ENCODE measurements at regions not wholly inside any gene's neighbourhood (a gene's known extent, or its start where the extent isn't known, plus 50 kb on each side); places are given as distances from the start of the nearest gene placed in this dataset.

DNA sequence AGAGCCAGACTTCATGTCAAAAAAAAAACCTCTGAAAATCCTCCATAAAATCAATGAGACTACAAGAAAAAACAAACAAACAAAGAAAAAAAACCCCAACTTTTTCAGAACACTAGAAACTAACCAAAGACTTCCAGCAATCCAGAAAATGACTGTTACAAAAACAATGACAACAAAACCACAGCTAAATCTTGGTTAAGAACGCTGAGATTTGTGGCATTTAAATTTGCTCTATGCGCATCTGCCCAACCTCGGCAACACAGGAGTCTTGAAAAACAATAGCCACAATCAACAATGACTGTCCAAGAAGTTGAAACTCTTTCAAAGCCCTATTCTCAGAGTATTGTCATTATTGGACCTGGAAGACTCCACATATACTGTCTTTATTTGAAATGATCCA lies 402.4 kb downstream of the ZFHX3 start:
- TF ChIP-seq EP300 (IDR thresholded peaks at IDR 0.05) (no peak), POLR2A (IDR thresholded peaks at IDR 0.05) (no peak)
- TF ChIP-seq, protein P1, sequence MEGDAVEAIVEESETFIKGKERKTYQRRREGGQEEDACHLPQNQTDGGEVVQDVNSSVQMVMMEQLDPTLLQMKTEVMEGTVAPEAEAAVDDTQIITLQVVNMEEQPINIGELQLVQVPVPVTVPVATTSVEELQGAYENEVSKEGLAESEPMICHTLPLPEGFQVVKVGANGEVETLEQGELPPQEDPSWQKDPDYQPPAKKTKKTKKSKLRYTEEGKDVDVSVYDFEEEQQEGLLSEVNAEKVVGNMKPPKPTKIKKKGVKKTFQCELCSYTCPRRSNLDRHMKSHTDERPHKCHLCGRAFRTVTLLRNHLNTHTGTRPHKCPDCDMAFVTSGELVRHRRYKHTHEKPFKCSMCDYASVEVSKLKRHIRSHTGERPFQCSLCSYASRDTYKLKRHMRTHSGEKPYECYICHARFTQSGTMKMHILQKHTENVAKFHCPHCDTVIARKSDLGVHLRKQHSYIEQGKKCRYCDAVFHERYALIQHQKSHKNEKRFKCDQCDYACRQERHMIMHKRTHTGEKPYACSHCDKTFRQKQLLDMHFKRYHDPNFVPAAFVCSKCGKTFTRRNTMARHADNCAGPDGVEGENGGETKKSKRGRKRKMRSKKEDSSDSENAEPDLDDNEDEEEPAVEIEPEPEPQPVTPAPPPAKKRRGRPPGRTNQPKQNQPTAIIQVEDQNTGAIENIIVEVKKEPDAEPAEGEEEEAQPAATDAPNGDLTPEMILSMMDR (IDR thresholded peaks at IDR 0.05), result no peak

Measured in upper lobe of left lung (tissue), 4 donors.